HCT116 (cell line): ENCODE measurements at regions not wholly inside any gene's neighbourhood (a gene's known extent, or its start where the extent isn't known, plus 50 kb on each side); places are given as distances from the start of the nearest gene placed in this dataset.
"Not testable (repeated sequence)": the region's sequence is repeated elsewhere in the genome, so short reads cannot be mapped to it uniquely, and the experiment has no call there.

Source experiments
- CBX3 ChIP-seq: IDR thresholded peaks from 2 replicates; pipeline ENCODE4 v1.6.1; 2012; ENCODE audit warnings: low read depth
- CTCF ChIP-seq, 3 experiments: fragments of 200-600 bp in 1 of 3; sonication (generic) in 1 of 3; IDR thresholded peaks in 2 of 3; conservative IDR thresholded peaks in 1 of 3; 2 replicates each; pipeline ENCODE4 v1.5.1; 2012 to 2017; ENCODE audit warnings: low read depth in 2 of 3, low read length in 2 of 3, antibody characterized with exemption in 1 of 3, borderline replicate concordance in 1 of 3, control low read depth in 1 of 3, mild to moderate bottlenecking in 1 of 3, mixed read lengths in 1 of 3, mixed run types in 1 of 3, moderate library complexity in 1 of 3; ENCODE audit not compliant: insufficient read depth in 1 of 3
- EZH2 ChIP-seq: fragments of 200-600 bp; sonication (generic); IDR thresholded peaks from 2 replicates; pipeline ENCODE4 v1.6.1; 2017; ENCODE audit warnings: antibody characterized with exemption, mixed run types
- EZH2phosphoT487 ChIP-seq: fragments of 200-600 bp; IDR thresholded peaks from 2 replicates; pipeline ENCODE4 v1.6.1; 2018; ENCODE audit warnings: antibody characterized with exemption, borderline replicate concordance
- POLR2A ChIP-seq: IDR thresholded peaks from 2 replicates; pipeline ENCODE4 v1.7.0; 2011; ENCODE audit warnings: borderline replicate concordance; ENCODE audit not compliant: insufficient read depth, insufficient read length; ENCODE audit errors: extremely low read depth
- POLR2AphosphoS5 ChIP-seq: IDR thresholded peaks from 2 replicates; pipeline ENCODE4 v1.6.1; 2011; ENCODE audit warnings: mild to moderate bottlenecking, low read depth, low read length, moderate library complexity
- SP1 ChIP-seq: IDR thresholded peaks from 2 replicates; pipeline ENCODE4 v1.6.1; 2012; ENCODE audit warnings: low read depth

GRCh38 chr5:136565457-136565856 is 200.1 kb upstream of the TRPC7 start:
- TF ChIP-seq EZH2phosphoT487; EZH2; POLR2A; POLR2AphosphoS5; SP1; CTCF (IDR thresholded peaks at IDR 0.05 in 2 of 3, conservative IDR thresholded peaks at IDR 0.05 in 1 of 3; ENCODE audit: borderline replicate concordance in 1 of 3, insufficient read depth in 1 of 3, low read depth in 2 of 3, low read length in 2 of 3); CBX3: not testable (repeated sequence)
